NT2/D1 (cell line): ENCODE measurements at regions not wholly inside any gene's neighbourhood (a gene's known extent, or its start where the extent isn't known, plus 50 kb on each side); places are given as distances from the start of the nearest gene placed in this dataset.

Experiments
- SUZ12 ChIP-seq: IDR thresholded peaks from 2 replicates; pipeline ENCODE4 v1.6.1; 2011; ENCODE audit not compliant: insufficient read length, insufficient read depth; ENCODE audit errors: extremely low read depth
- YY1 ChIP-seq: IDR thresholded peaks from 2 replicates; pipeline ENCODE4 v1.6.1; 2011; ENCODE audit not compliant: insufficient read length, insufficient read depth
- ZNF274 ChIP-seq: IDR thresholded peaks from 2 replicates; pipeline ENCODE4 v1.6.1; 2011; ENCODE audit warnings: mild to moderate bottlenecking, low read depth, low read length

DNA sequence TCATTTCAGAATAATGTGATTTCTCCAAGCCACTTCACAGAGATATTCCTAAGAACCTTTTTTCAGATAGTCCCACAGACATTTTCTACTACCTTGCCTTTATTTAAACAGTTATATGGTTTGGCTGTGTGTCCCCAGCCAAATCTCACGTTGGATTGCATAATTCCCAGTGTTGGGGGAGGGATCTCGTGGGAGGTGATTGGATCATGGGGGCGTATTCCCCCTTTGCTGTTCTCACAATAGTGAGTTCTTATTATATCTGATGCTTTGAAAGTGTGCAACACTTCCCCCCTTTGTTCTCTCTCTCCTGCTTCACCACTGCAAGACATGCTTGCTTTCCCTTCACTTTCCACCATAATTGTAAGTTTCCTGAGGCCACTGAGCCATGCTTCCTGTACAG lies 93.6 kb upstream of the ZNF678 start:
- TF ChIP-seq YY1 (no peak), ZNF274 (no peak), SUZ12 (no peak)
